ENCODE measurements at regions not wholly inside any gene's neighbourhood (a gene's known extent, or its start where the extent isn't known, plus 50 kb on each side); places are given as distances from the start of the nearest gene placed in this dataset.

DNA sequence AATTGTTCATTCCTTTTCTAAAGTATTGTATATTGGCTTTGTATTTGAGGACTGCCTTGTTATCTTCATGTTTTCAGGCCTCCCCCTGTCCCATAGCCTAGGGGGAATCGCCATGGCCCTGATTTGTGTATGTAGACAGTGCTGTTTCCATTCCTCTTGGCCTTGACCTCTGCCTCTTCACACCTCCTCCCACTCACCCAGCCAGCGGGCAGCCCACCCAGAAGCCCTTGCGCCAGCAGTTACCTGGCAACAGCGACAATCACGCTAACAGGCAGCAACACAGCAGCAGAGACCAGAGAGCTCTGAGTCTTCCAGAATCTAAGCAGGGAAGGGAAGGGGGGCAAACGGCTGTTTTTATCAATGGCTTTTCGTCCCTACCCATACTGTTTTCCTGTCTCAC lies 50.0 kb upstream of the NPL start (continued):
- TF ChIP-seq IRF3 (IDR thresholded peaks at IDR 0.05) (no peak), ZNF622 (IDR thresholded peaks at IDR 0.05) (no peak), PAX8 (IDR thresholded peaks at IDR 0.05) (no peak), KAT2A (conservative IDR thresholded peaks at IDR 0.05; ENCODE audit: control insufficient read depth, low read depth, low read length) (no peak), ZSCAN29 (IDR thresholded peaks at IDR 0.05) (no peak), NR2C2 (IDR thresholded peaks at IDR 0.05; ENCODE audit: borderline replicate concordance, control insufficient read depth, insufficient read length, low read depth) (no peak), ATF7 (IDR thresholded peaks at IDR 0.05; ENCODE audit: low read depth) (0 out of 2 replicates have a peak, but pooled peaks have one; percentile 11), ZZZ3 (IDR thresholded peaks at IDR 0.05; ENCODE audit: control insufficient read depth, insufficient read length, low read depth) (no peak), CHD2 (IDR thresholded peaks at IDR 0.05; ENCODE audit: borderline replicate concordance, low read depth, low read length) (0 out of 2 replicates have a peak, but pooled peaks have one; percentile 16), RFX5 (IDR thresholded peaks at IDR 0.05; ENCODE audit: low read depth, low read length) (no peak), NFXL1 (IDR thresholded peaks at IDR 0.05; ENCODE audit: borderline replicate concordance) (no peak), RAD51 (IDR thresholded peaks at IDR 0.05) (no peak), BCL11A (IDR thresholded peaks at IDR 0.05; ENCODE audit: low read depth, low read length) (no peak), RAD21 (IDR thresholded peaks at IDR 0.05; ENCODE audit: insufficient read depth, low read depth, low read length) (no peak), ZNF24 (IDR thresholded peaks at IDR 0.05) (no peak), BCL3 (IDR thresholded peaks at IDR 0.05; ENCODE audit: borderline replicate concordance, insufficient read depth, low read depth, low read length, poor library complexity, severe bottlenecking) (no peak), E2F4 (IDR thresholded peaks at IDR 0.05; ENCODE audit: low read depth, low read length) (no peak), MLLT1 (IDR thresholded peaks at IDR 0.05) (no peak), EZH2 (IDR thresholded peaks at IDR 0.05; ENCODE audit: borderline replicate concordance, control insufficient read depth, low read depth, low read length) (no peak), ASH2L (IDR thresholded peaks at IDR 0.05; ENCODE audit: borderline replicate concordance, low read depth) (no peak), SMAD5 (IDR thresholded peaks at IDR 0.05; ENCODE audit: low read depth) (no peak), LARP7 (IDR thresholded peaks at IDR 0.05) (no peak)
- TF ChIP-seq, protein P1, sequence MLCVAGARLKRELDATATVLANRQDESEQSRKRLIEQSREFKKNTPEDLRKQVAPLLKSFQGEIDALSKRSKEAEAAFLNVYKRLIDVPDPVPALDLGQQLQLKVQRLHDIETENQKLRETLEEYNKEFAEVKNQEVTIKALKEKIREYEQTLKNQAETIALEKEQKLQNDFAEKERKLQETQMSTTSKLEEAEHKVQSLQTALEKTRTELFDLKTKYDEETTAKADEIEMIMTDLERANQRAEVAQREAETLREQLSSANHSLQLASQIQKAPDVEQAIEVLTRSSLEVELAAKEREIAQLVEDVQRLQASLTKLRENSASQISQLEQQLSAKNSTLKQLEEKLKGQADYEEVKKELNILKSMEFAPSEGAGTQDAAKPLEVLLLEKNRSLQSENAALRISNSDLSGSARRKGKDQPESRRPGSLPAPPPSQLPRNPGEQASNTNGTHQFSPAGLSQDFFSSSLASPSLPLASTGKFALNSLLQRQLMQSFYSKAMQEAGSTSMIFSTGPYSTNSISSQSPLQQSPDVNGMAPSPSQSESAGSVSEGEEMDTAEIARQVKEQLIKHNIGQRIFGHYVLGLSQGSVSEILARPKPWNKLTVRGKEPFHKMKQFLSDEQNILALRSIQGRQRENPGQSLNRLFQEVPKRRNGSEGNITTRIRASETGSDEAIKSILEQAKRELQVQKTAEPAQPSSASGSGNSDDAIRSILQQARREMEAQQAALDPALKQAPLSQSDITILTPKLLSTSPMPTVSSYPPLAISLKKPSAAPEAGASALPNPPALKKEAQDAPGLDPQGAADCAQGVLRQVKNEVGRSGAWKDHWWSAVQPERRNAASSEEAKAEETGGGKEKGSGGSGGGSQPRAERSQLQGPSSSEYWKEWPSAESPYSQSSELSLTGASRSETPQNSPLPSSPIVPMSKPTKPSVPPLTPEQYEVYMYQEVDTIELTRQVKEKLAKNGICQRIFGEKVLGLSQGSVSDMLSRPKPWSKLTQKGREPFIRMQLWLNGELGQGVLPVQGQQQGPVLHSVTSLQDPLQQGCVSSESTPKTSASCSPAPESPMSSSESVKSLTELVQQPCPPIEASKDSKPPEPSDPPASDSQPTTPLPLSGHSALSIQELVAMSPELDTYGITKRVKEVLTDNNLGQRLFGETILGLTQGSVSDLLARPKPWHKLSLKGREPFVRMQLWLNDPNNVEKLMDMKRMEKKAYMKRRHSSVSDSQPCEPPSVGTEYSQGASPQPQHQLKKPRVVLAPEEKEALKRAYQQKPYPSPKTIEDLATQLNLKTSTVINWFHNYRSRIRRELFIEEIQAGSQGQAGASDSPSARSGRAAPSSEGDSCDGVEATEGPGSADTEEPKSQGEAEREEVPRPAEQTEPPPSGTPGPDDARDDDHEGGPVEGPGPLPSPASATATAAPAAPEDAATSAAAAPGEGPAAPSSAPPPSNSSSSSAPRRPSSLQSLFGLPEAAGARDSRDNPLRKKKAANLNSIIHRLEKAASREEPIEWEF (IDR thresholded peaks at IDR 0.05; ENCODE audit: insufficient replicate concordance, low read depth, low read length) = no peak
